Activated CD4-positive, alpha-beta memory T cell treated with anti-CD3 and anti-CD28 coated beads, Interleukin-2, amount 10 ng/mL, durations not matched to agents 7 days and 5 days (primary cell): ENCODE measurements at regions not wholly inside any gene's neighbourhood (a gene's known extent, or its start where the extent isn't known, plus 50 kb on each side); places are given as distances from the start of the nearest gene placed in this dataset.
"Not testable (repeated sequence)": the region's sequence is repeated elsewhere in the genome, so short reads cannot be mapped to it uniquely, and the experiment has no call there.

ENCODE experiments used
- CTCF ChIA-PET: fragments of 350-600 bp; sonication (Branson Sonifier 250); formaldehyde crosslinking; loops from one replicate; lab custom pipeline; 2021; ENCODE audit warnings: antibody characterized with exemption, inconsistent platforms; lab: Charles Lee
- POLR2A ChIA-PET: fragments of 350-600 bp; sonication (Branson Sonifier 250); formaldehyde crosslinking; loops from one replicate; lab custom pipeline; 2021; ENCODE audit warnings: antibody characterized with exemption; lab: Charles Lee
- DNase-seq: peaks from one replicate; pipeline ENCODE4 v3.0.0-alpha.2; 2020
- H3K27ac Mint-ChIP-seq: one replicate; pipeline ENCODE4 v1.8.0; 2021; ENCODE audit warnings: mild to moderate bottlenecking, mixed read lengths
- H3K27me3 Mint-ChIP-seq: one replicate; pipeline ENCODE4 v1.8.0; 2021; ENCODE audit warnings: mixed read lengths
- H3K36me3 Mint-ChIP-seq: one replicate; pipeline ENCODE4 v1.8.0; 2021; ENCODE audit warnings: low read depth, mixed read lengths
- H3K4me1 Mint-ChIP-seq: one replicate; pipeline ENCODE4 v1.8.0; 2021; ENCODE audit warnings: mixed read lengths
- H3K4me3 Mint-ChIP-seq: one replicate; pipeline ENCODE4 v1.8.0; 2021; ENCODE audit warnings: mild to moderate bottlenecking, mixed read lengths
- H3K9me3 Mint-ChIP-seq: one replicate; pipeline ENCODE4 v1.8.0; 2021; ENCODE audit warnings: mixed read lengths

- CTCF ChIA-PET, POLR2A ChIA-PET: not testable (repeated sequence)
Observed at GRCh38 chr17:27210809-27211208, 83.1 kb upstream of the WSB1 start.

GRCh38 chr17:27216836-27217235, 77.1 kb upstream of the WSB1 start:
- DNase-seq: no peak
- CTCF ChIA-PET: no interaction called here
- Mint-ChIP-seq H3K4me1 (peaks cover 29% of the 10 kb centered on the region), H3K27ac (no peak overlapping the region), H3K36me3 (no peaks in the 10 kb centered on the region), H3K9me3 (peaks cover 7% of the 10 kb centered on the region), H3K27me3 (no peaks in the 10 kb centered on the region), H3K4me3 (no peak overlapping the region)
- POLR2A ChIA-PET: no interaction called here

More at GRCh38 chr17:27210809-27211208, 83.1 kb upstream of the WSB1 start:
- H3K4me3 Mint-ChIP-seq, H3K27ac Mint-ChIP-seq, H3K4me1 Mint-ChIP-seq, H3K27me3 Mint-ChIP-seq, H3K9me3 Mint-ChIP-seq, DNase-seq: not testable (repeated sequence)
- peaks cover 11% of the 10 kb centered on the region for H3K36me3 Mint-ChIP-seq

- Mint-ChIP-seq H3K4me3 (no peak overlapping the region), H3K36me3 (no peaks in the 10 kb centered on the region), H3K4me1 (peaks cover 29% of the 10 kb centered on the region), H3K27ac (peak overlapping the region; percentile 75), H3K27me3 (peaks cover 2% of the 10 kb centered on the region), H3K9me3 (peaks cover 7% of the 10 kb centered on the region)
- CTCF ChIA-PET: interaction anchor here (0.7 to 2.6 kb wide), 4 partner anchors 11 to 49 kb away, joined by 3 to 18 read pairs (median 9); no protein-coding TSS in a partner anchor
- no peak for DNase-seq
- POLR2A ChIA-PET: interaction anchor here (1.9 kb wide), 2 partner anchors 11 to 77 kb away, joined by 8 to 16 read pairs; partner anchors contain the start of gene WSB1
Observed at GRCh38 chr17:27217631-27218030, 76.3 kb upstream of the WSB1 start.

GRCh38 chr17:27218041-27218440, 75.9 kb upstream of the WSB1 start:
- Mint-ChIP-seq H3K27me3 (peaks cover 2% of the 10 kb centered on the region), H3K36me3 (no peaks in the 10 kb centered on the region), H3K4me1 (peaks cover 29% of the 10 kb centered on the region), H3K27ac (peak overlapping the region; percentile 75), H3K9me3 (peaks cover 7% of the 10 kb centered on the region), H3K4me3 (no peak overlapping the region)
- no peak for DNase-seq
- ChIA-PET CTCF (interaction anchor here (0.7 to 2.6 kb wide), 6 partner anchors 11 to 131 kb away, joined by 3 to 18 read pairs (median 4); no protein-coding TSS in a partner anchor), POLR2A (interaction anchor here (1.6 to 1.9 kb wide), 3 partner anchors 12 to 77 kb away, joined by 4 to 16 read pairs (median 8); partner anchors contain the start of gene WSB1)

GRCh38 chr17:27218719-27219488, 75.0 kb upstream of the WSB1 start:
- CTCF ChIA-PET: interaction anchor here (0.9 to 2.6 kb wide), 9 partner anchors 12 to 380 kb away, joined by 3 to 18 read pairs (median 3); no protein-coding TSS in a partner anchor
- Mint-ChIP-seq H3K4me3 (no peak overlapping the region), H3K27me3 (peaks cover 2% of the 10 kb centered on the region), H3K36me3 (no peaks in the 10 kb centered on the region), H3K27ac (peak overlapping the region; percentile 75), H3K4me1 (peaks cover 29% of the 10 kb centered on the region), H3K9me3 (peaks cover 7% of the 10 kb centered on the region)
- POLR2A ChIA-PET: interaction anchor here (1.0 to 1.9 kb wide), 4 partner anchors 12 to 76 kb away, joined by 3 to 16 read pairs (median 6); partner anchors contain the start of gene WSB1
- peak; percentile 63 for DNase-seq

- Mint-ChIP-seq H3K4me3 (no peak overlapping the region), H3K27me3 (peaks cover 2% of the 10 kb centered on the region), H3K9me3 (no peaks in the 10 kb centered on the region), H3K36me3 (no peaks in the 10 kb centered on the region), H3K4me1 (peaks cover 24% of the 10 kb centered on the region), H3K27ac (no peak overlapping the region)
- POLR2A ChIA-PET: no interaction called here
- DNase-seq: no peak
- CTCF ChIA-PET: no interaction called here
Observed at GRCh38 chr17:27222515-27222914, 71.4 kb upstream of the WSB1 start.

GRCh38 chr17:27224526-27225315, 69.2 kb upstream of the WSB1 start:
- Mint-ChIP-seq H3K36me3 (no peaks in the 10 kb centered on the region), H3K4me3 (no peak overlapping the region), H3K9me3 (no peaks in the 10 kb centered on the region), H3K27ac (no peak overlapping the region), H3K4me1 (peaks cover 3% of the 10 kb centered on the region), H3K27me3 (peaks cover 2% of the 10 kb centered on the region)
- CTCF ChIA-PET: interaction anchor here (1.5 kb wide), 1 partner anchor 12 kb away, joined by 9 read pairs; no protein-coding TSS in a partner anchor
- no peak for DNase-seq
- POLR2A ChIA-PET: no interaction called here

GRCh38 chr17:27226611-27227230, 67.2 kb upstream of the WSB1 start:
- no peak for DNase-seq
- CTCF ChIA-PET: interaction anchor here (1.3 to 1.9 kb wide), 2 partner anchors 9 to 372 kb away, joined by 4 to 8 read pairs; no protein-coding TSS in a partner anchor
- Mint-ChIP-seq H3K4me1 (no peaks in the 10 kb centered on the region), H3K4me3 (no peak overlapping the region), H3K27me3 (peaks cover 2% of the 10 kb centered on the region), H3K36me3 (no peaks in the 10 kb centered on the region), H3K9me3 (no peaks in the 10 kb centered on the region), H3K27ac (no peak overlapping the region)
- POLR2A ChIA-PET: no interaction called here

- Mint-ChIP-seq H3K9me3 (no peaks in the 10 kb centered on the region), H3K4me1 (no peaks in the 10 kb centered on the region), H3K4me3 (no peak overlapping the region), H3K27me3 (peaks cover 2% of the 10 kb centered on the region), H3K36me3 (no peaks in the 10 kb centered on the region), H3K27ac (no peak overlapping the region)
- DNase-seq: no peak
- POLR2A ChIA-PET: no interaction called here
- CTCF ChIA-PET: interaction anchor here (1.9 kb wide), 1 partner anchor 102 kb away, joined by 5 read pairs; no protein-coding TSS in a partner anchor
Observed at GRCh38 chr17:27230996-27231395, 62.9 kb upstream of the WSB1 start.

GRCh38 chr17:27232328-27232727, 61.6 kb upstream of the WSB1 start:
- H3K4me1 Mint-ChIP-seq: peaks cover 2% of the 10 kb centered on the region
- POLR2A ChIA-PET: no interaction called here
- CTCF ChIA-PET: no interaction called here
- H3K4me3 Mint-ChIP-seq: no peak overlapping the region
- DNase-seq: no peak
- no peak overlapping the region for H3K27ac Mint-ChIP-seq
- peaks cover 2% of the 10 kb centered on the region for H3K27me3 Mint-ChIP-seq
- no peaks in the 10 kb centered on the region for H3K9me3 Mint-ChIP-seq
- no peaks in the 10 kb centered on the region for H3K36me3 Mint-ChIP-seq

- Mint-ChIP-seq H3K9me3 (no peaks in the 10 kb centered on the region), H3K4me1 (peaks cover 4% of the 10 kb centered on the region), H3K27ac (no peak overlapping the region), H3K4me3 (no peak overlapping the region), H3K27me3 (peaks cover 2% of the 10 kb centered on the region), H3K36me3 (no peaks in the 10 kb centered on the region)
- DNase-seq: no peak
- ChIA-PET CTCF (interaction anchor here (1.0 kb wide), 1 partner anchor 27 kb away, joined by 3 read pairs; no protein-coding TSS in a partner anchor), POLR2A (no interaction called here)
Observed at GRCh38 chr17:27233059-27233458, 60.9 kb upstream of the WSB1 start.

GRCh38 chr17:27233776-27234175, 60.1 kb upstream of the WSB1 start:
- DNase-seq: no peak
- ChIA-PET POLR2A (no interaction called here), CTCF (interaction anchor here (1.0 kb wide), 1 partner anchor 27 kb away, joined by 3 read pairs; no protein-coding TSS in a partner anchor)
- Mint-ChIP-seq H3K9me3 (no peaks in the 10 kb centered on the region), H3K4me1 (peaks cover 9% of the 10 kb centered on the region), H3K4me3 (no peak overlapping the region), H3K27ac (no peak overlapping the region), H3K36me3 (no peaks in the 10 kb centered on the region), H3K27me3 (peaks cover 2% of the 10 kb centered on the region)
